GM21723 (cell line): ENCODE measurements at regions not wholly inside any gene's neighbourhood (a gene's known extent, or its start where the extent isn't known, plus 50 kb on each side); places are given as distances from the start of the nearest gene placed in this dataset.

Source experiments
- ATAC-seq: cut with Tn5 transposase; IDR thresholded peaks from one replicate; pipeline ENCODE4 v1.9.1; 2021; ENCODE audit warnings: mild to moderate bottlenecking, moderate library complexity; ENCODE audit not compliant: unreplicated experiment

GRCh38 chr18:56096861-56097260 lies 508.9 kb upstream of the TCF4 start:
- ATAC-seq = no peak

DNA sequence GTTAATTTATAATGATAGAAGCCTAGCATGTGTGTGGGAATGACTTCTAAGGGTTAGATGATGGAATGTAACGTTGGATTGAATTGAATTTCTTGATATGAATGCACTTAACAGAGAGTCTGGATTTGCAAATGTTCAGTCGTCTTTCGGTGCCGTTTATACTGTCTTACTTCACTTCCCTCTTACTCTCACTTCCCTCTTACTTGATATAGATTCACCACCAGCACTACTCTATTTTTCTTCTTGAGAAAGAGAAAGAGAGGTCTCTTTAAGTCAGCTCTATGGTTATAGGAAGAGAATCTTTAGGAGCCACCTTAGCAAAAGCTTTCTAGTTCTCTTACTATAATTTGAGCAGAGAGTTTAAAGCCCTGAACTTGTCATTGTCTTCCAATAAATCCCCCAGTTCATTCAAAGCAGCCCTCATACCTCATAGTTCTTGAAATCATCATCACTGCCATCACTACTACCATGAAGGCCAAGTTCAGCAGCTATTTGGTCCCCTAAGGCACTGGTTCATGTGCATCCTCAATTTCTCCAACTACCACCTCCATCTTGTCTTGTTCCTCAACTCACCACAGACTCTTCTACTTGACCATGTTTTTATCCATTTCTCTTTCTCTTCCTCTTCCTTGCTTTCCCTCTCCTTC lies 501.7 kb upstream of the TCF4 start:
- ATAC-seq = no peak

DNA sequence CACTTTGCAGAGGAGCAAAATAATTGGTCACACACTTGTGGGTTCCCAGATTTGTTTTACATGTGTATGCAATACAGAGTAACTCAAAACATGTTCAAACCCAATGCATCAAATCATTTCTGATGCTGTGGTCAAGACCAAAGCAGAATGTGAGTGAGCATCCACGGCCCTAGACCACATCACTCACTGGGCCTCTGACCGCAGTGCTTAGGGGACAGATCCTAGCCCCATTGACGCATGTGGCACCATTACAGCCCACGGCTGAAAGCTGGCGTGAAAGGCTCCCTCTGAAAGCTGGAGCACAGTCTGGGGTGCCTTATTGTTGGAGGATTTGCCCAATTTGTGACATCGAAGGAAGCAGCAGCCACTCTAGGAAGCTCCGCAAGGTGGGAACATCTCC lies 498.8 kb upstream of the TCF4 start:
- no peak for ATAC-seq

DNA sequence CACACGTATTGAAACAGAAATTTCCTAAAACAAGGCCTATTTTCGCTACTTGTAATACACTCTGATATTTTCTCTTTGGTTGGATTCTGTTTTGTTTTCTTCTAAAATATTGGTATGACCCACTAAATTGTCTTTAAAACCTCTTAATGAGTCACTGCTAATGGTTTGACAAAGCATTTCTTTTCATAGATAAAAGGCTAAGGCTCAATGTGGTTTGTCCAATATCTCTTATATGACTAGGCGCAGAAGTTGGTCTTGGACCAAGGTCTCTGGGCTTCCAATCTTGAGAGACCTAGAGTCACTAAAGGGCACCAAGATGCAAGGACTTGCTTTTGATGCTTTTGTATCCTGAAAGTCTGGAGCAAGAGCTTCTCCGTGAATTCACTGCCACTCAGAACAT lies 498.2 kb upstream of the TCF4 start:
- no peak for ATAC-seq

DNA sequence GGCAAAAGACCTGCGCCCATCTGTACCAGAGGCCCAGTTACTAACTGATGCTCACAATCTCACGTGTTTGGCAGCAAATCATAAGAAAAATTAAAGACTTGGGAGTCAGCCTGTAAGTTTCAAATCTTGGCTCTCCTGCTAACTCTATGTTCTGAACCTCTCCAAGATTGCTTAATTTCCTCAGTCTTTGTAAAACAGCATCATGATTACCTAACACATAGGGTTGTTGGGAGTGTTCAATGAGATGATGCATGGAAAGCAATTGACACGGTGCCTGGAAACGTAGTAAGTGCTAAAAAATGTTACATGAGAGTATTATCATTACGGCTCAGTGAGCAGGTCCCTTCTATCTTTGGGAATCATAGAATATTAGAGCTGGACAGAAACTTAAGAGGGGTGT lies 497.6 kb upstream of the TCF4 start:
- ATAC-seq = no peak

DNA sequence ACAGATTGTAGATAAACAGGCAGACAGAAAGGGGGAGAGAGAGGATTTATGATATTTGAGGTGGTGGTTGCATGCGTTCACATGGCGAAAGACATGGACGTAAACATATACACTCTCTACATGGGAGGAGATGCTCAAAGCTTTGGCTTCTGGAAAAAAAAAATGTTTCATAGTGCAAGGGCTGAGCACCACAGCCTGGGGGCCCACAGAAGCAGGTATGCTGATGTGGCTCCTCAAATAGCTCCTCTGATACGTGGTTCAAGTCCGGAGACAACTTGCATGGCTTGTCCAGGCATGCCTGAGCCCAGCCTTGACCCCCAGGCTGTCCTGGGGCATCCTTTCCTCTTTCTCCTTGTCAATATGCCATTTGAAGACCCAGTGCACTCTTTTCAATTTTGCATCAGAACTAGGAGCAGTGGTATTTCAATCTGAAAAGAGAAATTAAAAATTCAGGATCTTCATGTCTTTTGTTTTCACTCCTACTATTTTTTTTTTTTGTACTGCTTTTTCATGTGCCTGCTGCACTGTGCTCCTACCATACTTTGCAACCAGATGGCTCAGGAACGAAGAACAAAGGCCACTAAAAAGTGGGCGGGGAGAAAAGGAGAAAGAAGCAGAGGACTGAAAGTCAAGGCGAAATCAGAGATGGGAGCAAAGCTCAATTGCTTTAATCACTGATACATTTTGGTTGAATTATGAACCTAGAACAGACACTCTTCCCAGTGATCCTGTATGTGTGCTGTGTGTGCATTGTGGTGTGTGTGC lies 495.7 kb upstream of the TCF4 start:
- ATAC-seq = no peak

DNA sequence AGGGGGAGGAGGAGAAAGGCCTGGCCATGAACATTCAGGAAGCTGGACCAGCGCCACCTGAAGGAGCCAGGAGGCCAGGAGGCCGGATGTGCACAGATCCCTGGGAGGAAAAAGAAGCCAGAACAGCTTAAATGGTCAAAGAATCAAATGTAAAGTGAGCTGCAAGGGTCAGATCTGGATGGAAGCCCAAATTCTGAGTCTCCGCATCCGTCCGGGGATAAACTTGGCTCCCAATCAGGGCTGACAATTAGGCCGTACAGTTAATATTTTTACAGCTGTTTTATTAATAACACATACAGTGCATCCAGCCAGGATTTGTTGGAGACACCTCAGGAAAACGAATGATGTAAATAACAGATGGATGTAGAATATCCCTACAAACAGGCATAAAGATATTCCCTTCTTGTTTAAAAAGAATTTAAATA lies 495.1 kb upstream of the TCF4 start:
- no peak for ATAC-seq

GRCh38 chr18:56076723-56077122 lies 488.7 kb upstream of the TCF4 start:
- ATAC-seq = no peak

DNA sequence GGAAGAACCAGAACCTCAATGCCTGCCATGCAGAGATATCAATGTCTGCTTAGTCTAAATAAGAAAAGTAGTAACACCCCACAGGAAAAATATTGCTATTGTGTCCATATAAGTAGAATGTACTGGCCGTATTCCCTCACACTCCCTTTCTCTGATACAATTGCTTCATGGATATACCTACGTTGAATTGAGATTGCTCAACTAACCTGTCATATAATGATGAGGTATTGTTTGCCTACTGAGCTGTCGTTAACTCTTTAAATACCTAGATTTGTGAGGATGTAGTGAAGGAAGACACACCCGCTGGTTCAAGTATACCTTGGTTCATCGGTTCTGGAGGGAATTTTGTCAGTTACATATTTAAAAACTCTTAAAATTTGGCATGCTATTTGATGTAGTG lies 480.7 kb upstream of the TCF4 start:
- no peak for ATAC-seq

GRCh38 chr18:56067969-56068671 lies 480.1 kb upstream of the TCF4 start:
- no peak for ATAC-seq

GRCh38 chr18:56067214-56067894 lies 479.4 kb upstream of the TCF4 start:
- ATAC-seq = no peak

DNA sequence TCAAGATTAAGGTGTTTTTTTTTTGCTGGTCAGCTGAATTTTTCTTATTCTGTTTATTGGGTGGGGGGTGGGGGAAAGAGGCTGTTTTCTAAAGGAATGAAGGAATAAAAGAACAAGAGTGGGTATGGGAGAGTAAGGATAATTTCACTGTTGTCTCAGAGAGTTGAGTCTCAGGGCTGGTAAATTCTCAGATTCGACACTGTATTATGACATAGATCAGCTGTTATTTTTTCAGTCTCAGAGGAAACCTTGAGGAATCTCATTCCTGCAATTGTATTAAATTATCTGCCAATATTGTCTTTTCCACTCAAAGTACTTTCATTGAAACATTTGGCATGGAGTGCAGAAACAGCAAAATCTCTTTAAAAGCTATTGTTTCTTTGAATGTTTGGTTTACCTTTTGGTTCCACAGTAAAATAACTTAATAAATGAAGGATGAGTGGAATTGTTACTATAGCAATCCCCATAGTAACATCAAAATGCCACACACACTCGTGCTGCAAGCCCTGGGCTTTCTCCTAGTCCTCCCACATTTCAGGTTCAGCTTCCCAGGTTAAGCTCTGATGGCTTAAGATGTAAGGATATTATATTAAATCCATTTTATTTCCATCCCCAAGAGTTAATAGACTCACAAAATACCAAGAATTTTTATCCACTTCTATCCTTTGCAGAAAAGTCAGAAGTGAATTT lies 478.7 kb upstream of the TCF4 start:
- no peak for ATAC-seq

- ATAC-seq = no peak
Measured at GRCh38 chr18:56065086-56065485, 477.1 kb upstream of the TCF4 start.

DNA sequence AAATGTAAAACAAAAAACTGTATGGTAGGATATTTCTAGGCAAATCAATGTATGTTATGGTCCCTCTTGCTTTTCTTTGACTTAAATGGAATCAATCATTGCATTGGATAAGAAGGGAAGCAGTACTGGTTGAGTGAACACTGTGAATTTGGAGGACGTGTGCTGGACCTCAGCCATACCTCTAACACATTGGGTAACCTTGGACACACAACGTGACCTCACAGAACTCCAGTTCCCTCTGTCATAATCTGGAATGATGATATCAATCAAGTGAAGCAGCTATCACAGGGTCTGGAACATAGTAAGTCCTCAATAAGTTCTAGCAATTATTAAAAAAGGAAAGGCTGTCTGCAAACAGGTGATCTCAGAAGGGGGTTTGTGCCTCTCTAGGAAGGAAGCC lies 474.9 kb upstream of the TCF4 start:
- no peak for ATAC-seq

DNA sequence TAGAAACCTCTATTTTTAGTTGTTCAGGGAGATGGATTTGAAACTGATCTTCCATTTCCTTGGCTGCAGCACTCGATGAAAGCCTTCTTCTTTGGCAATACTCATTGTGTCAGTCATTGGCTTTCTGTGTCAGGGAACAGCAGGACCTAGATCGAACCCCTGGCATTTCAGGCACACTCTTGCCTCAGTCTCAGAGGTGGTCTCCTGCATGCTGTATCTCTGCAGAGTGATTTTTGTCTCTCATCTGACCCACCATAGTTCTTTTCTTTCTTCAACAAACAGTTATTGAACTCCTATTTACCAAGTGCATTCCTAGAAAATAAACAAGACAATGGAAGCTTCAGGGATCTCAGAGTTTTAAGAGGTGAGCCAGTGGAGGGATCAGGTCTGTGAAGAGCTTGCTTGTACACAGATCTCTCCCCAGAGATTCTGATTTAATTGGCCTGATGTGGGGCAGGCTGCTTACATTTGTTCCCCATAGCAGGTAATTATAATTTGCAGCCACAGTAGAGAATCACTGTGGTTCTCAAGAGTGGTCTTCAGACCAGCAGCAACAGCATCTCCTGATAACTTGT lies 473.1 kb upstream of the TCF4 start:
- ATAC-seq = no peak

DNA sequence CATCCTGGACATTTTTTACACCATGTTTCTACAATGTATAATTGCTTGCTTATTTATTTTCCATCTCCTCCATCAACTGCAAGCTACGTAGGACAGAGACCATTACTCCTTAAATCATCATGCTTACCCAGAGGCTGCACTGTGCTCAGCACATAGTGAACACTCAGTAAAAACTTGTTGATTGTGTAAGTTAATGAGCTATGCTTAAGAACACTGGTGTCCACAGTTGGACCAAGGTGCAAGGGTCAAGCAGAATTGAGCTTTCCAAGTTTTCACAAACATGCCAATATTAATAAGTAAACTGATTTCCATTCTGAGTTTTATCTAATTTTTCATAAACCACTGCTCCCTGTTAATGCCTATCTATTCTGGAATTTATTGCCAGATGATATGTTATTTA lies 464.2 kb upstream of the TCF4 start:
- no peak for ATAC-seq

DNA sequence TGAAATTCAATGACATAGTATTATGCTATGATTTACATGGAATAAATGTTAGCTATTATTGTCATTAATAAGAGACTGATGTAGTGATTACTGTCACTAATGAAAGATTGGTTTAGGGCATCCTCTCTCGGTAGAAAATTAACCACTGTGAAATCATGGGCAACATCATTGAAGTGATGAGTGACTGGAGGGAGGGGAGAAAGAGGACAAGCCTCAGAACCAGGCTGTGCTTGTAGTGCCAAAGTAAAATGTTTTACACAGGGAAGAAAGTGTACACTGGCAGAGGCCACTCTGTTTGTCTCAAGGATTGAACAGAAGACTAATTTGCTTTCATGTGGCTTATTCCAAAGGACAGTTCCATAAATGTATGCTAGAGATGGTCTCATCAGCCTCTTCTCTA lies 456.2 kb upstream of the TCF4 start:
- no peak for ATAC-seq

DNA sequence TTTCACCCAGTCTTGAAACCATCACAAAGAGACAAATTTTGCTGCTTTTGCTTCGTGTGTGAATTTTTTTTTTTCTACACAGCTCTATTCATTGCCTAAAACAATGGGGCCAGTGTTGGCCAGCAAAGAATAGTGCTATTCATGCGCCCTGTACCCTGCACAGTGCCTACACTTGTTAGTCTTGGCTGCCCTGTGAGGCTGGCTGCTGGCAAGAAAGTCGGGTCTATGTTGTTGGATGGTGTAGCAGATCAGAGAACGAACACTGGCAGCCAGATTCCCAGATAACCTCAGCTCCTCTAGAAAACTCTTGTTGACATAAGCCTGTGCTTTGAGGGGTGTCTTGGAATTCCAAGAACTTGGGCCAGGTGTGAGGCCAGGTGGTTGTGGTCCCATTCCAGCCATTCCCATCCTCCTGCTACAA lies 455.7 kb upstream of the TCF4 start:
- no peak for ATAC-seq

- ATAC-seq = no peak
Measured at GRCh38 chr18:56042915-56043536, 455.0 kb upstream of the TCF4 start.
